Activated CD4-positive, alpha-beta T cell treated with anti-CD3 and anti-CD28 coated beads, Interleukin-2, amount 50 U/mL, for 24 hours (primary cell): ENCODE measurements at regions not wholly inside any gene's neighbourhood (a gene's known extent, or its start where the extent isn't known, plus 50 kb on each side); places are given as distances from the start of the nearest gene placed in this dataset.

Experiments used
- DNase-seq, 2 donors: peaks; one replicate each; pipeline ENCODE4 v3.0.0-alpha.2; 2020; ENCODE audit warnings: low read depth in 1 of 2, low spot score in 1 of 2

DNA sequence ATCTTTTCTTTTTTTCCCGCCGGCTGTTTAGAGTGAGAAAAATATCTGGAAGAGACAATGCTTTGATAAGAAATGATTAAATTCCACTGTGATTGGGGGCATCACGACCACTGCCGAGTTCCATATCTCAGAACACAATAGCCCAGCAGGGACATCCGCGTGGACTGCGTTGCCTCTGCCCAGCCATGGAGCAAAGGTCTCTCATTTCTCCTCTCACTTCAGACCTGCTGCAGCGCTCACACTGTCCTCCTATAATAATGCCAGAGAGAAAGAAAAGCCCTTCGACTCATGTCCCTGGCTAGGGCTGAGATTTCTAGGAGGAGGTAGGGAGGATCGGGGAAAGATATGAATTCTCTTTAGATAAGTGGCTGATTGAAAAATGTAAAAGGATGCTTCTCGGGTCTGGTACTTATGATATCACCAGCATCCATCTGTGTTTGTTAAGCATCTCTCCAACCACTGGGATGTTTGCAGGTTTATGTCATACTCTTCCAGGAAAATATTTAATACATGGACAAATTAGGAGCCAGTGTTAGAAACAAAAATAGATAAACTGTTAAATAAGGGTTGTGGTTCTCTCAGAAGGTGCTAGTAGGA lies 472.9 kb upstream of the AKR1E2 start:
- DNase-seq = no peak

DNA sequence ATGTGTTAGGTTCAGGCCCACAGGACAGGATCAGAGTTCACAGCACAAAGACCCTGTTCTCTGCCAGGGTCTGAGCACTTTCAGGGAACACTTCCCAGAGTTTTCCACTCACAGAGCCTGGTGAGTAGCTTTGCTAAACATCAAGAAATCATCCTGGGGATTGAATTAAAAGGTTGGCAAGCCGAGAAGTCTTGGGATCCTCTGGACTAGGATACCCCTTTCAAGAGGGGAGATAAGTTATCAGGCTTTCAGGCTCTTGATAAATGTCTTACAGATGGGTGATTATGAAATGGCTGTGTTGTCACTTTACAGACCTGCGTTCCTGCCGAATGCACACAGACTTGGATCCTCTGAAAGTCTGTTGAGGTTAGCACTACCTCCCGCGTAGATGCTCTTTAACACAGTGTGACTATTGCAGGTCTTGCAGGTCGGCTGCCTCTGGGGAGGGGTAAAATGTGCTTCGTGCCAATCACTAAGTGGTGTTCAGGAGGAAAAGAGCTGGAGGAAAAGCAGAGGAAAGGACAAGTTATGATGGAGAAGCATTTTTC lies 473.5 kb upstream of the AKR1E2 start:
- DNase-seq = no peak

DNA sequence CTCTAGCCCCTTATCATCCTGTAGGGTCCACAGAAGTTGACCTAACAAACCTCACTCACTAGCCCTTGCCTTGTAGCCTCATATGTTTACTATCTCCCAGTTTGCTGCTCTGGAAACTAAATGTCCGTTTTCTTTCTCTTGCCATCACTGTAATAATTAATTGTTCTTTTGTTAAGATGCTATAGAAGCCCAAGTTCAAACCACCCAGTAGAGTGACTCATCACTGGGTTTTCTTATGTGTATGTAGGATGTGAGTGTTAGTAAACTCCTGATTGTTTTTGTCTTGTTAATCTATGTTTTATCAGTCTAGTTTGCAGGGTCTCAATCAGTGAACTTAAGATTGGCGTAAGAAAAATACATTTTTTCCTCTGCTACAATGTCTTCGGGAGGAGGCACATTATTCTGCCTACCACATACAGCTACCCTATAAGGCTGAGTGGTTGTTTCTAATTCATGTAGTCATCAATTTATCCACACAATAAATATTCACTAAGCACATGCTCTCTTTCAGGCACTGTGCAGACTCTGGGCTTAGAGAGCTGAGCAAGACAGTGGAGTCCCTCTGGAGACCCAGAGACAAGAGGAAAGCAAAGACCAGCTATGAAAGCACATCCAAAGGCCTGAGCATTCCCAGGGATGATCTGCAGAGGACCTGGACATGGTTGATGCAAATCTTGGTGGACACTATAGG lies 474.1 kb upstream of the AKR1E2 start:
- no peak for DNase-seq

DNA sequence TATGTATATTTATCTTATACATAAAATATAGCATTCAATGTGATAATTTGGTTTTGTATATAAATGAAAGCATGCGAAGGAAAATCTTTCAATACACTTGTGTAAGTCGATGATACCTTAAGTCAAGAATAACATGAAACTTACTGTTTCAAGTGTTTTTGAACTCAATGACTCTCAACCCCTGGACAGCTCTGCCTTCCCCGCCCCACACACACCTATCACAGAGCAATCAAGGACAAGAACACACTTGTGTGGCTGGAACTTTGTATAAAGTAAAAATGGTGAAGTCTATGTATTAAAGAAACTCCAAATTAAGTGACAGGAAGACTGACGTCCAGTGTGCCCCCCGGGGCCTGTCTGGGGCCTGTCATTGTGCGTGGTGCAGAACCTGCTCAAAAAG lies 478.6 kb upstream of the AKR1E2 start:
- no peak for DNase-seq

DNA sequence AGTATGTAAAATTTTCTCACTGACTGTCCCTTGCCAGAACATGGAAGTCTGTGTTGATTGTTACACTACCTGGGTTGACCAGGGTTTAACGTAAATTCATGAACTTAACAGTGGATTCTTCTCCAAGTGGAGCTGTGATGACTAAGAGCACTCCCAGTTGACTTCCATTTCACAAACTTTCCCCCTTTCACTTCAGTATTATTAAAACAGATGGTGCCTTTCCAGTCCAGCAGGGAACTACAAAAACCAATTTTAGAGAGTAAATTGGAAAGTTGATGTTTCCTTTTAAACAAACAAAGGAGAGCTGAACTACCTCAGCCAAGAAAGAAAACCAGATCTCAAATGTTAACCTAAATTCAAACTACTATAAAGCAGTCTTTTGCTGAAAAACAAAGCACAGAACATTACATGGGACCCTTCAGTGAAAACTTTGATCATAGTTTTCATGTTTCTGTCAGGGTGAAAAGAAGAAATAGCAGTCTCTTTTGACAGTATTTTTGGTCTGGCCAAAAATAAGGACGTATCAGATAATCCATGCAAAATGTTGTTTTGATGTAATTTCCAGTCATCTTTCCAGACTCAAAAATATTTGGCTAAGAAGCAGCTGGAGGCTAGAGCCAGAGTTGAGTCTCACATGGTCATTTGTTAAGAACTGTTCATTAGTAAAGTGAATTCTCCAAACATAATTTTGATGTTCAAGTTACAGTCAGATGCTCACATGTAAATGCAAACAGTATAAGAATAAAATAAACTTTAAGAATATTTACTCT lies 479.9 kb upstream of the AKR1E2 start:
- no peak for DNase-seq

DNA sequence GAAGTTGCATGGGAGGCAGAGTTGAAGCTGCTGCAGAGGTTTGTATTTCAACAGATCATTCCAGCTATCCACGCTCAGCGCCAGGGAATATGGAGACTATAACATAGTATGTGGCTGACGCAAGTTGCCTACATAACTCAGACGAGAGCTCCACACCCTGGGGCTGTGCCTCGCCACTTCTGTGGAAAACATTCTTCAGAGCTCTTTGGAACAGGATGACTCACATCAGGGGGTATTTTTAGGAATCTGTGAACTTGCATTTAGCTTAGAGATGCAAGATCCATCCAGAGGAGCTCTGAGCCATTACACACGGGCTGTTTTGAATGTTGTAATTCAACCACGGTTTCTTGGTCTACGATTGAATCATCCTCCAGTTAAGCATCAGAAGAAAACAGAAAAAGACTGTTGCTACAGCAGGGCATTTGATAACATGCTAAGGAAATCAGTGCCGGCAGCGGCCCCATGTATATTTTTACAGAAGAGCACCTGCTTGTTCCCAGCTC lies 481.5 kb upstream of the AKR1E2 start:
- peak; percentile 4 to 51 for DNase-seq

DNA sequence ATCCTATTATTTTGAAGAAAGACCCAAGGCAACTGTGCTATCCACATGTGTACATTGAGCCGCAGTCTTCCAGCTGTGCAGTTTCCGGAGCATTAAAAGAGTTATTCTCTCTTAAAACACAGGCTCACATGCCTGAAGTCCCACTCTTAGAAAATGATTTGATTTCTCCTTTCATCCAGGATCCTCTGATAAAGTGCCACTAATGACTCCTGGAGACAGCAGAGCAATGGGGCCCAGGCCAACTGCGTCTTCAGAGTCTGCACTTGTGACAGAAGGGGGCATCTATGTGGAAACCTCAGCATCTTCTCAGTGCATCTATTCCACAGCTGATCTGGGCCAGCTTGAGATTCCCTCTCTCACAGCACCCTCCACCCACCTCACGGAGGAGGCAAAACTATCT lies 482.1 kb upstream of the AKR1E2 start:
- no peak for DNase-seq

DNA sequence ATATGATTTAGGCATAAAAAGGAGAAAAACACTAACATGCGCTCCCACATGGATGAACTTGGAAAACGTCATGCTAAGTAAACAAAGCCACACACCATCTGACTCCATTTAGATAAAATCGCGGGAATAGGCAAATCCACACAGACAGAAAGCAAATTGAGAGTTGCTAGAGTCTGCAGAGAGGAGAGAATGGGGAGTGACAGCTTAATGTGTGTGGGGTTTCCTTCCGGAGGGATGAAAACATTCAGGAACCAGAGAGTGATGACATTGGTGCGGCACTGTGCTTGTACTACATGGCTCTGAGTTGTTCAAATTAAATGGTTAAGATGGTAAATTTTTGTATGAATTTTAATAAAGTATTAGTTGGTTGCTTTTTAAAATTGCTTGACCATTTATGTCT lies 482.9 kb upstream of the AKR1E2 start:
- no peak for DNase-seq

DNA sequence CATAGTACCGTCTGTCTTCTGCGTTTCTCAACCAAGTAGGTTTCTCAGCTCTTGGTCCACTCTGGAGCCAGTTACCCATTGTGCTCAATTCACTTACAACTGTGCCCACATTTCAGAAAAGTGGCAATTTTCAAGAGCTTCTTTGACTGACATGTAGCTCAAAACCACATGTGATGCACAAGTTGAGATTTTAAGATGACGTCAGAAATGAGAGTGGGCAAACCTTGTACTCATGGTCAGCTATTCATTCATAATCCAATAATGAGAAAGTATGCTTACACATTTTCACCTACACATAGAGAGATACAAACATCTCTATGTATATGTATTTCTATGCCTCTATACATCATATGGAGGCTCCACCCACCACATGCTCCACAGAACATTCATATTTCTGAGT lies 487.2 kb upstream of the AKR1E2 start:
- no peak for DNase-seq

DNA sequence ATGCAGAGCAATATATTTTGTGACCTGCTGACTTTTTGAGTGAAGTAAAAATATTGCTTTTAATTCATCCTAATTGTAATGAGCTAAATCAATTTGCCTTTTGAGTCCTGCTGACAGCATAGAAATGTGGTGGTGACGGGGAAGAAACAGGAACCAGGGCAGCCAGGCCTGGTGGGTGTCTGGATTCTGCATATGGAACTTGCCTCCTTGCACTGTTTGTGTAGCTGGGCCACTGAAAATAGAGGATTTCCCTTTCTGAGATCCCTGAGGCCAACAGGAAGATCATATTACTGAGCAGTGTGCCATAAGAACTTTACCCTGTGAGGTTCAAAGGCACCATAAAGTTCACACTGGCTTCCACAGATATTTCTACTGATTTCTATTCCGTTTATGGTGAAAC lies 488.4 kb upstream of the AKR1E2 start:
- DNase-seq = no peak

DNA sequence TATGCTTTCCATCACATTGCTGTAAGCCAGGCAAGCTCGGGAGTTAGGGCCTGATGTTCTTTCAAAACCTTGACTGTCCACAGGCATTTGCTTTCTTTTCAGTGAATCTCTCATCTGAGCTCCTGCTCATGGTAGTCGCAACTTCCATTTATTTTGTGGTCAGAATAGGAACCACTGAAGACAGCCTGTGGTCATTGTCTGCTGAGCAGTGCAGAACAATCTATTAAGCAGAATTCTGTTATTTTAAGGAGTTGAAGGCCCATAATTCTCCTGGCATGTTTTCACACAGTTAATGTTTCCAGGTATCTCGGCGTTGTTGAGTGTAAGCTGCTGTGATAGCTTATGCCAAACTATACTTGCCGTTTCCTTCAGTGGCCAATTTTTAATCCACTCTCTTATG lies 491.1 kb upstream of the AKR1E2 start:
- DNase-seq = no peak

DNA sequence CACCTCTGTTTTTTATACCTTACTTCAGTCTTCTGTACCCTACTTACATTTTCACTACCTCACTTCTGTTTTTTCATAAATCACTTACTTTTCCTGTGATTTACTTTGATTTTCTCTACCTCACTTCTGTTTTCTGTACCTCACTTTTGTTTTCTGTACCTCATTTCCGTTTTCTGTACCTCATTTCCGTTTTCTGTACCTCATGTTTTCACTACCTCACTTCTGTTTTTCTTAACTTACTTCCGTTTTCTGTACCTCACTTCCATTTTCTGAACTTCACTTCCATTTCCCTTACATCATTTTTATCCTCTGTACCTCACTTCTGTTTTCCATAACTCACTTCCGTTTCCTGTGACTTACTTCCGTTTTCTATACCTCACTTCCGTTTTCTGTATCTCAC lies 492.0 kb upstream of the AKR1E2 start:
- DNase-seq = no peak

DNA sequence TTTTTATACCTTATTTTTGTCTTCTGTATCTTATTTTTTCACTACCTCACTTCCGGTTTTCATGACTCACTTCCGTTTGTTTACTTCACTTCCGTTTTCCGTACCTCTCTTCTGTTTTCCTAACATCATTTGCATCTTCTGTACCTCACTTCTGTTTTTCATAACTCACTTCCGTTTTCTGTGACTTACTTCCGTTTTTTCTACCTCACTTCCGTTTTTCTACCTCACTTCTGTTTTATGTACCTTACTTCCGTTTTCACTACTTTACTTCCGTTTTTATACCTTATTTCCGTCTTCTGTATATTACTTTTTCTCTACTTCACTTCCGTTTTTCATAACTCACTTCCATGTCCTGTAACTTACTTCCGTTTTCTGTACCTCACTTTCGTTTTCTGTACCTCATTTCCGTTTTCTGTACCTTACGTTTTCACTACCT lies 492.5 kb upstream of the AKR1E2 start:
- DNase-seq = no peak

DNA sequence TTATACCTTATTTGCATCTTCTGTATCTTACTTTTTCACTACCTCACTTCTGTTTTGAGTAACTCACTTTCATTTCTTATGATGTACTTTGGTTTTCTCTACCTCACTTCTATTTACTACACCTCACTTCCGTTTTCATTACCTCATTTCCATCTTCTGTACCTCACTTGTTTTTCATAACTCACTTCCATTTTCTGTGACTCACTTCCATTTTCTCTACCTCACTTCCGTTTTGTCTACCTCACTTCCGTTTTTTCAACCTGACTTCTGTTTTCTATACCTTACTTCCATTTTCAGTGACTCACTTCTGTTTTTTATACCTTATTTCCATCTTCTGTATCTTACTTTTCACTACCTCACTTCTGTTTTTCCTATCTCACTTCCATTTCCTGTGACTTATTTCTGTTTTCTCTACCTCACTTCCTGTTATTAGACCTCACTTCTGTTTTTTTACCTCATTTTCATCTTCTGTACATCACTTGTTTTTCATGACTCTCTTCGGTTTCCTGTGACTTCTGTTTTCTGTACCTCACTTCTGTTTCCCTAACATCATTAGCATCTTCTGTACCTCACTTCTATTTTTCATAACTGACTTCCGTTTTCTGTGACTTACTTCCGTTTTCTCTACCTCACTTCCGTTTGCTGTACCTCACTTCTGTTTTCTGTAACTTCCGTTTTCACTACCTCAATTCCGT lies 493.1 kb upstream of the AKR1E2 start:
- no peak for DNase-seq

DNA sequence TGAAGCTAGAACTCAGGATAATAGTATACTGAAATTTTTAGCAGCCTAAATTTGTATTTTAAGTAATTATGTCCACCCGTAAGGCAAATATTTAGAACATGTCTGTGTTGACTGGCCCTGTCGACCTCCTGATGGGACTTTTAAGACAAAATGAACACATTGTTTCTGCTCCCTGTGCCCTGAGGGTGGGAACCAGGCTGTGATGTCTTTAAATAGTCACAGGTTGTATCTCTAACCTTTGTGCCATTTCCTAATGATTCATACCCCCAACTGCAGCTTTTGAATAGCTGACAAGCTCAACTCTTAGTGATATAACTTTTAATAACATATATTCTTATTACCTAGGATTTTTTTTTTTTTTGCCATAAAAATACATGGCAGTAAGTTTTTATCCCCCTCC lies 494.9 kb upstream of the AKR1E2 start:
- no peak for DNase-seq

DNA sequence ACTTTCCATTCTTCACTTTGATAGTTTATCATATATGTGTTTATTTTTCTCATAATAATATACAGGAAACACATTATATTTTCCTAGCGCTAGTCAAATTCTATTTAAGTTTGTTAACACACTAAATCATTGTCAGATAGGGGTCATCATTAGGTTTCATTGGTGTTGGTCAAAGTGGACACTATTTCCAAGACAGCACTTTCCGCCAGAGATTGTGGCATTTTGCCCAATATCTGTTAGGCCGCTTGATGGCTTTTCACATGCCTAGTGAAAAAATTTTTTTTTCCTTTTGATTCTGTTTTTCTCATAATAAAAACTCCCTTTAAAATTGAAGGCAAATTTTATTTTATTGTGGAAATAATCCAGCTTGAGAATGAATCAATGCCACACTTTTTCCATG lies 495.4 kb upstream of the AKR1E2 start:
- DNase-seq = no peak

DNA sequence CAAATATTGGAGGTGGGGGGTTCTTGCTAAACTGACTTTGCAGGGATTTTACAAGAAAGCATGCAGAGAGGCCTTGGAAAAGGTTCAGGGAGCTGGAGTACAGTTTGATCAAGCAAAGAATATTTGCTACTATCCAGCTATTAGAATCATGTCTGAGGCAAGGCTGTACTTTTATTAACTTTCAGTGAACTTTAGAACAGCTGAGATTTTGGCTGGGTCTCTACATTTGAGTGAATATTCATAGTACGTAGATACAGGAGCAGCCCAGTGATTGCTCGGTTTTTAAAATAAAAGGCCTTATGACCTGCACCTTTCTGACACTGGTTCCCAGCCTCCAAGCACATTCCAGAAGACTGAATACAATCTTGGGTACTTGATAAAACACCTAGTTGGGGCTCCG lies 496.8 kb upstream of the AKR1E2 start:
- DNase-seq = no peak

DNA sequence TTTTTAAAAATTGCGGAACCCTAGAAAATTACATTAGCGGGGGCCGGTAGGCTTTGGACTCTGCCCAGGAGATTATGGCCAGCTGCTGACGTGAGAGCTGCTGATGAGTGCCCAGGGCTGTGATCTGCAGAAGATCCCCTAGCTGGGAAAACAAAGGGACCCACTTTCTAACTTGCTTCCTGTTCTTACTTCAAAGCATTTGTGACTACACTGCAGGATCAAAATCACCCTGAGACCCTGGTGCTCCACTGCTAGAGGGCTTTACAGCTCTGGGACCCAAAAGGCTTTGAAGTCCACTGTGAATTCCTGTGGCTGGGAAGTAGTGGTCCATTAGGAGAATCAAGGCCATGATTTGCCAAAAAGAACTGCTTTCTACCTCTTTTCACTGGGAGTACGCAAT lies 499.4 kb upstream of the AKR1E2 start:
- DNase-seq = no peak

DNA sequence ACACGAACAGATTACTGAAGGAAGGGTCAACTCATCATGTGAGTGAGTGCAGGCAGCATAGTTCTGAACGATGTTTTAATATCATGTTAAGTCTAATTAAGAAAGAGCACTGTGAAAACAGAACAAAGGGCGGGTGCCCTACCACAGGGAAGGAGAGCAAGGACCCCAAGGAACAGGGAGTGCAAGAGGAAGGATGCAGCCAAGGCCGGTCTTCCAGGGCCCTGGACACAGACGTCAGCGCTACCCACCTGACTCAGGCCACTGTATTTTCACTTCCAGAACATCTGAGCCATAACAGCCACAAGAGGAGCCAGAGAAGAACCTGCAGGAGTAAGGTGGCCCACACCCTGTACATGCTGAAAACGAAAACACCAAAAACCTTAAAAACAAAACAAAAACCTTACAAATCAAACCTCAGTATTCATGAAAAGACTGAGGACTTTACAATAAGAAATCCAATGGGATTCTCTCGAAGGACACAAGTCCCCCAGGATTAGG lies 506.1 kb upstream of the AKR1E2 start:
- DNase-seq = no peak

DNA sequence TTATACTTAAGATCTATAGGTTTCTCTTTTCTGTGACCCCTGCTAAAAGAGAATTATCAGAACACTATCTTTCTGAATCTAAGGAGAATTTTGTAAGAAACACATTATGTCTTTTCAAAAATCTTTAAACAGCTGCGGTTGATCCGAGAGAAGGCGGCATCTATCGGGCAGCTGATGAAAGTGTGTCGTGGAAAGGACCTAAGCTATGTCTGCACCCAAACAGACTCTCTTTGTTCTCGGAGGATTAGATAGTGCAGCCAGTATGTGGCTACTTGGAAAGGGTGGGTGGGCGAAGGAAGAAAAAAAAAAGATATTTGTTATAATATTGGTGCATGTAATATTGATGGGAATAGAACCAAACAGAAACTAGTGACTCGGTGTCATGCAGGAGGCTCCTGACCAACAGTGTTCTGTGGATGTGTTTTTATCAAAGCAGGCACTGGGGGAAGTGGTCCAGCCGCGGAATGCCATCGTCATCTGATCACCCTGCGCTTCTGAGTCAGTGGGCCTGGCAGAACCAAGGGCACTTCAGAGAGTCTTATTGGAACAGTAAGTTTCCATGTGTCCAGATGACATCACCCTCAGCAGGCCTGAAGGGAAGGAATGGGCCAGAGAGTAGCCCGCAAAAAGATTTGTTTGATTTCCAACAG lies 509.7 kb upstream of the AKR1E2 start:
- DNase-seq = no peak

DNA sequence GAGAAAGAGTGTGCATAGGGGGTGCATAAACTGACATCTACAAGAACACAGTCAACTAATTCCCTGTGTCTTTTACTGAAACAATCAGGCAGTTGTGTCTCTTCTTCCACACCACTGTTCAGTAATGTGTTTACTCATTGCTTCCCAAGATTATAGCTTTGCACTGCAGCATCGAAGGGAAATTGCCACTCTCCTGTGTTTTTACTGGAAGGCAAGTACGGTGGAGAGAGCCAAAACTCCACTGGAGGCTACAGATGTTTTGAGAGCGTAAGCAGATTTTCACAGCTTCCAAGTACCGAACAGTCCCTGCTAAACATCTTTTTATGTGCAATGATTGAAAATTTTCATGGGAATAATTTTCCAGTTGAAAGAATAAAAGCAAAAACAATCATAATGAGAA lies 510.5 kb upstream of the AKR1E2 start:
- no peak for DNase-seq
